T-helper 17 cell (primary cell): ENCODE measurements at regions not wholly inside any gene's neighbourhood (a gene's known extent, or its start where the extent isn't known, plus 50 kb on each side); places are given as distances from the start of the nearest gene placed in this dataset.

Source experiments
- ATAC-seq: fragments of 150-1000 bp; cut with Tn5 transposase; 2 replicates; pipeline ENCODE4 v1.10.0; 2021; ENCODE audit warnings: mild to moderate bottlenecking, moderate library complexity
- DNase-seq, 3 donors: peaks; one replicate each; pipeline versions ENCODE4 v3.0.0 to v3.0.0-alpha.2; 2020 to 2021
- H3K9me3 ChIP-seq: one replicate; pipeline ENCODE4 v1.7.0; 2013; ENCODE audit warnings: low read length, mild to moderate bottlenecking; ENCODE audit not compliant: control insufficient read depth, poor library complexity, severe bottlenecking
- H3K27ac Mint-ChIP-seq: one replicate; pipeline ENCODE4 v1.8.0; 2022; ENCODE audit warnings: mild to moderate bottlenecking, moderate library complexity, mixed read lengths
- H3K27me3 Mint-ChIP-seq: one replicate; pipeline ENCODE4 v1.8.0; 2022; ENCODE audit warnings: mixed read lengths
- H3K36me3 Mint-ChIP-seq: one replicate; pipeline ENCODE4 v1.8.0; 2022; ENCODE audit warnings: low read depth, mixed read lengths
- H3K4me1 Mint-ChIP-seq: one replicate; pipeline ENCODE4 v1.8.0; 2022; ENCODE audit warnings: mild to moderate bottlenecking, mixed read lengths
- H3K4me3 Mint-ChIP-seq: one replicate; pipeline ENCODE4 v1.8.0; 2022; ENCODE audit warnings: mild to moderate bottlenecking, moderate library complexity, mixed read lengths

GRCh38 chr11:112795911-112796649, 165.1 kb upstream of the NCAM1 start:
- H3K9me3 ChIP-seq, result no peaks in the 10 kb centered on the region
- DNase-seq (no peak), ATAC-seq (no peak)
- peaks cover 38% of the 10 kb centered on the region for H3K27me3 Mint-ChIP-seq
- peaks cover 4% of the 10 kb centered on the region for H3K36me3 Mint-ChIP-seq
- no peak overlapping the region for H3K4me3 Mint-ChIP-seq
- H3K27ac Mint-ChIP-seq, result no peak overlapping the region
- peaks cover 4% of the 10 kb centered on the region for H3K4me1 Mint-ChIP-seq

- ATAC-seq (no peak), DNase-seq (no peak)
- peaks cover 39% of the 10 kb centered on the region for H3K27me3 Mint-ChIP-seq
- no peak overlapping the region for H3K4me3 Mint-ChIP-seq
- H3K36me3 Mint-ChIP-seq, result peaks cover 4% of the 10 kb centered on the region
- H3K9me3 ChIP-seq, result no peaks in the 10 kb centered on the region
- peaks cover 4% of the 10 kb centered on the region for H3K4me1 Mint-ChIP-seq
- no peak overlapping the region for H3K27ac Mint-ChIP-seq
Observed at GRCh38 chr11:112797092-112797491, 164.1 kb upstream of the NCAM1 start.

GRCh38 chr11:112797648-112798293, 163.4 kb upstream of the NCAM1 start:
- no peaks in the 10 kb centered on the region for H3K9me3 ChIP-seq
- H3K27ac Mint-ChIP-seq, result no peak overlapping the region
- no peak for ATAC-seq
- H3K36me3 Mint-ChIP-seq, result peaks cover 4% of the 10 kb centered on the region
- DNase-seq, result no peak
- peaks cover 39% of the 10 kb centered on the region for H3K27me3 Mint-ChIP-seq
- H3K4me3 Mint-ChIP-seq, result no peak overlapping the region
- H3K4me1 Mint-ChIP-seq, result peaks cover 2% of the 10 kb centered on the region

GRCh38 chr11:112801025-112801816, 160.0 kb upstream of the NCAM1 start:
- no peak for ATAC-seq
- H3K36me3 Mint-ChIP-seq, result peaks cover 4% of the 10 kb centered on the region
- H3K27me3 Mint-ChIP-seq, result peaks cover 45% of the 10 kb centered on the region
- DNase-seq, result no peak
- H3K27ac Mint-ChIP-seq, result no peak overlapping the region
- no peaks in the 10 kb centered on the region for H3K9me3 ChIP-seq
- no peak overlapping the region for H3K4me3 Mint-ChIP-seq
- H3K4me1 Mint-ChIP-seq, result peaks cover 2% of the 10 kb centered on the region

- peaks cover 44% of the 10 kb centered on the region for H3K27me3 Mint-ChIP-seq
- DNase-seq (no peak), ATAC-seq (no peak)
- H3K9me3 ChIP-seq, result no peaks in the 10 kb centered on the region
- peaks cover 4% of the 10 kb centered on the region for H3K36me3 Mint-ChIP-seq
- H3K27ac Mint-ChIP-seq, result no peak overlapping the region
- no peak overlapping the region for H3K4me3 Mint-ChIP-seq
- H3K4me1 Mint-ChIP-seq, result peaks cover 2% of the 10 kb centered on the region
Observed at GRCh38 chr11:112801817-112802088, 159.5 kb upstream of the NCAM1 start.

- Mint-ChIP-seq H3K27me3 (peaks cover 20% of the 10 kb centered on the region), H3K27ac (no peak overlapping the region), H3K4me3 (no peak overlapping the region), H3K4me1 (no peaks in the 10 kb centered on the region), H3K36me3 (no peaks in the 10 kb centered on the region)
- no peak for ATAC-seq
- DNase-seq, result no peak
- H3K9me3 ChIP-seq, result no peaks in the 10 kb centered on the region
Observed at GRCh38 chr11:112805658-112806057, 155.6 kb upstream of the NCAM1 start.

- Mint-ChIP-seq H3K36me3 (no peaks in the 10 kb centered on the region), H3K27ac (no peak overlapping the region), H3K4me1 (no peaks in the 10 kb centered on the region), H3K4me3 (no peak overlapping the region), H3K27me3 (peaks cover 18% of the 10 kb centered on the region)
- H3K9me3 ChIP-seq, result no peaks in the 10 kb centered on the region
- ATAC-seq (no peak), DNase-seq (no peak)
Observed at GRCh38 chr11:112806256-112806655, 155.0 kb upstream of the NCAM1 start.

- no peaks in the 10 kb centered on the region for H3K9me3 ChIP-seq
- H3K4me1 Mint-ChIP-seq, result no peaks in the 10 kb centered on the region
- peaks cover 13% of the 10 kb centered on the region for H3K27me3 Mint-ChIP-seq
- H3K36me3 Mint-ChIP-seq, result no peaks in the 10 kb centered on the region
- no peak overlapping the region for H3K27ac Mint-ChIP-seq
- no peak overlapping the region for H3K4me3 Mint-ChIP-seq
- no peak for ATAC-seq
- no peak for DNase-seq
Observed at GRCh38 chr11:112806876-112807275, 154.3 kb upstream of the NCAM1 start.

- no peaks in the 10 kb centered on the region for H3K4me1 Mint-ChIP-seq
- no peak for ATAC-seq
- H3K27me3 Mint-ChIP-seq, result peaks cover 6% of the 10 kb centered on the region
- no peak overlapping the region for H3K4me3 Mint-ChIP-seq
- H3K9me3 ChIP-seq, result no peaks in the 10 kb centered on the region
- no peaks in the 10 kb centered on the region for H3K36me3 Mint-ChIP-seq
- DNase-seq, result no peak
- no peak overlapping the region for H3K27ac Mint-ChIP-seq
Observed at GRCh38 chr11:112809429-112809828, 151.8 kb upstream of the NCAM1 start.

- no peaks in the 10 kb centered on the region for H3K27me3 Mint-ChIP-seq
- H3K36me3 Mint-ChIP-seq, result no peaks in the 10 kb centered on the region
- H3K4me3 Mint-ChIP-seq, result no peak overlapping the region
- H3K4me1 Mint-ChIP-seq, result no peaks in the 10 kb centered on the region
- no peaks in the 10 kb centered on the region for H3K9me3 ChIP-seq
- no peak for DNase-seq
- no peak overlapping the region for H3K27ac Mint-ChIP-seq
- no peak for ATAC-seq
Observed at GRCh38 chr11:112810951-112811350, 150.3 kb upstream of the NCAM1 start.

- Mint-ChIP-seq H3K27me3 (no peaks in the 10 kb centered on the region), H3K27ac (no peak overlapping the region), H3K4me1 (no peaks in the 10 kb centered on the region), H3K36me3 (no peaks in the 10 kb centered on the region), H3K4me3 (no peak overlapping the region)
- DNase-seq (no peak), ATAC-seq (no peak)
- H3K9me3 ChIP-seq, result no peaks in the 10 kb centered on the region
Observed at GRCh38 chr11:112811783-112812182, 149.4 kb upstream of the NCAM1 start.

- Mint-ChIP-seq H3K4me1 (no peaks in the 10 kb centered on the region), H3K36me3 (no peaks in the 10 kb centered on the region), H3K27ac (no peak overlapping the region), H3K27me3 (no peaks in the 10 kb centered on the region), H3K4me3 (no peak overlapping the region)
- ATAC-seq (no peak), DNase-seq (no peak)
- no peaks in the 10 kb centered on the region for H3K9me3 ChIP-seq
Observed at GRCh38 chr11:112812729-112813128, 148.5 kb upstream of the NCAM1 start.

- Mint-ChIP-seq H3K4me3 (no peak overlapping the region), H3K27me3 (no peaks in the 10 kb centered on the region), H3K27ac (no peak overlapping the region), H3K4me1 (no peaks in the 10 kb centered on the region), H3K36me3 (no peaks in the 10 kb centered on the region)
- ATAC-seq (no peak), DNase-seq (no peak)
- no peaks in the 10 kb centered on the region for H3K9me3 ChIP-seq
Observed at GRCh38 chr11:112814168-112814567, 147.1 kb upstream of the NCAM1 start.
